ENCODE measurements at regions not wholly inside any gene's neighbourhood (a gene's known extent, or its start where the extent isn't known, plus 50 kb on each side); places are given as distances from the start of the nearest gene placed in this dataset.

GRCh38 chr2:54021702-54022101, 50.9 kb upstream of the PSME4 start:
- Histone ChIP-seq H3K4me3 (no peak overlapping the region), H3K27ac (peak overlapping the region in 1 of 8 donors; percentile 2), H3K36me3 (peaks cover 0 to 21% (median 0%) of the 10 kb centered on the region in 6 donors), H3K9me3 (peaks cover 0 to 27% (median 20%) of the 10 kb centered on the region in 8 donors), H3K27me3 (replicated peaks in 1 of 7) (no peaks in the 10 kb centered on the region), H3K4me1 (no peaks in the 10 kb centered on the region)
- no peak for DNase-seq
- intact Hi-C loops (cut with DNase I; ENCODE audit: low total_unique reads): no loop called here
- WGBS, 5 donors: 59 to 72% (median 69%) methylated on average over 3 of the region's 3 CpGs
- no peak for TF ChIP-seq POLR2AphosphoS5 (IDR thresholded peaks at IDR 0.05)
- TF ChIP-seq POLR2A (IDR thresholded peaks at IDR 0.05): no peak
- TF ChIP-seq, protein P1, sequence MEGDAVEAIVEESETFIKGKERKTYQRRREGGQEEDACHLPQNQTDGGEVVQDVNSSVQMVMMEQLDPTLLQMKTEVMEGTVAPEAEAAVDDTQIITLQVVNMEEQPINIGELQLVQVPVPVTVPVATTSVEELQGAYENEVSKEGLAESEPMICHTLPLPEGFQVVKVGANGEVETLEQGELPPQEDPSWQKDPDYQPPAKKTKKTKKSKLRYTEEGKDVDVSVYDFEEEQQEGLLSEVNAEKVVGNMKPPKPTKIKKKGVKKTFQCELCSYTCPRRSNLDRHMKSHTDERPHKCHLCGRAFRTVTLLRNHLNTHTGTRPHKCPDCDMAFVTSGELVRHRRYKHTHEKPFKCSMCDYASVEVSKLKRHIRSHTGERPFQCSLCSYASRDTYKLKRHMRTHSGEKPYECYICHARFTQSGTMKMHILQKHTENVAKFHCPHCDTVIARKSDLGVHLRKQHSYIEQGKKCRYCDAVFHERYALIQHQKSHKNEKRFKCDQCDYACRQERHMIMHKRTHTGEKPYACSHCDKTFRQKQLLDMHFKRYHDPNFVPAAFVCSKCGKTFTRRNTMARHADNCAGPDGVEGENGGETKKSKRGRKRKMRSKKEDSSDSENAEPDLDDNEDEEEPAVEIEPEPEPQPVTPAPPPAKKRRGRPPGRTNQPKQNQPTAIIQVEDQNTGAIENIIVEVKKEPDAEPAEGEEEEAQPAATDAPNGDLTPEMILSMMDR (IDR thresholded peaks at IDR 0.05 in 8 of 11, conservative IDR thresholded peaks at IDR 0.05 in 3 of 11): no peak

GRCh38 chr2:54020793-54021414, 50.1 kb upstream of the PSME4 start:
- peaks cover 0 to 21% (median 0%) of the 10 kb centered on the region in 6 donors for H3K36me3 ChIP-seq
- no peaks in the 10 kb centered on the region for H3K27me3 ChIP-seq (replicated peaks in 1 of 7)
- H3K4me1 ChIP-seq: no peaks in the 10 kb centered on the region
- DNase-seq: no peak
- intact Hi-C loops (cut with DNase I; ENCODE audit: low total_unique reads): no loop called here
- H3K9me3 ChIP-seq: peaks cover 0 to 27% (median 20%) of the 10 kb centered on the region in 8 donors
- H3K4me3 ChIP-seq: no peak overlapping the region
- 94 to 98% (median 95%) methylated on average over 7 of the region's 7 CpGs for WGBS, 5 donors
- no peak overlapping the region for H3K27ac ChIP-seq
- TF ChIP-seq POLR2AphosphoS5 (IDR thresholded peaks at IDR 0.05) (no peak), POLR2A (IDR thresholded peaks at IDR 0.05) (no peak)
- TF ChIP-seq, protein P1 (IDR thresholded peaks at IDR 0.05 in 8 of 11, conservative IDR thresholded peaks at IDR 0.05 in 3 of 11): no peak
